NCI-H1436 (cell line): ENCODE measurements at regions not wholly inside any gene's neighbourhood (a gene's known extent, or its start where the extent isn't known, plus 50 kb on each side); places are given as distances from the start of the nearest gene placed in this dataset.
A peak's percentile ranks its signal among the peaks of the same experiment; 100 is the strongest.

Experiments
- DNase-seq: peaks from one replicate; lab custom pipeline; 2025; lab: John Stamatoyannopoulos, UW

- DNase-seq, result no peak
Observed at GRCh38 chr3:174403831-174404230, 455.3 kb upstream of the NAALADL2 start.

GRCh38 chr3:174408310-174408709 lies 450.8 kb upstream of the NAALADL2 start:
- no peak for DNase-seq

- DNase-seq, result no peak
Observed at GRCh38 chr3:174409086-174409743, 449.9 kb upstream of the NAALADL2 start.

GRCh38 chr3:174413062-174413912 lies 445.8 kb upstream of the NAALADL2 start:
- no peak for DNase-seq

- DNase-seq, result no peak
Observed at GRCh38 chr3:174414902-174415301, 444.2 kb upstream of the NAALADL2 start.

GRCh38 chr3:174417573-174417972 lies 441.6 kb upstream of the NAALADL2 start:
- no peak for DNase-seq

GRCh38 chr3:174419216-174419615 lies 439.9 kb upstream of the NAALADL2 start:
- no peak for DNase-seq

- DNase-seq, result no peak
Observed at GRCh38 chr3:174423936-174424335, 435.2 kb upstream of the NAALADL2 start.

- no peak for DNase-seq
Observed at GRCh38 chr3:174424656-174425055, 434.5 kb upstream of the NAALADL2 start.

- DNase-seq, result no peak
Observed at GRCh38 chr3:174425422-174425821, 433.7 kb upstream of the NAALADL2 start.

- no peak for DNase-seq
Observed at GRCh38 chr3:174430986-174431385, 428.1 kb upstream of the NAALADL2 start.

- DNase-seq, result no peak
Observed at GRCh38 chr3:174431717-174432116, 427.4 kb upstream of the NAALADL2 start.

GRCh38 chr3:174436367-174436766 lies 422.8 kb upstream of the NAALADL2 start:
- no peak for DNase-seq

GRCh38 chr3:174438501-174439145 lies 420.5 kb upstream of the NAALADL2 start:
- DNase-seq, result no peak

- no peak for DNase-seq
Observed at GRCh38 chr3:174439331-174440252, 419.5 kb upstream of the NAALADL2 start.

- DNase-seq, result peak; percentile 49
Observed at GRCh38 chr3:174440253-174440701, 418.9 kb upstream of the NAALADL2 start.

GRCh38 chr3:174440741-174441587 lies 418.2 kb upstream of the NAALADL2 start:
- peak; percentile 88 for DNase-seq

GRCh38 chr3:174441588-174442301 lies 417.4 kb upstream of the NAALADL2 start:
- DNase-seq, result peak; percentile 5

GRCh38 chr3:174442302-174442682 lies 416.8 kb upstream of the NAALADL2 start:
- no peak for DNase-seq

GRCh38 chr3:174444391-174444790 lies 414.7 kb upstream of the NAALADL2 start:
- no peak for DNase-seq
